Stimulated activated CD4-positive, alpha-beta T cell treated with anti-CD3 and anti-CD28 coated beads, Interleukin-2, amount 100 ng/mL, for 24 hours (primary cell): ENCODE measurements at regions not wholly inside any gene's neighbourhood (a gene's known extent, or its start where the extent isn't known, plus 50 kb on each side); places are given as distances from the start of the nearest gene placed in this dataset.

Experiments used
- DNase-seq, 2 donors: peaks; one replicate each; pipeline ENCODE4 v3.0.0-alpha.2; 2020

GRCh38 chr4:18931643-18932377 is 910.3 kb upstream of the LCORL start:
- DNase-seq: no peak

GRCh38 chr4:18930487-18930886 is 908.9 kb upstream of the LCORL start:
- DNase-seq: no peak

GRCh38 chr4:18923496-18924161 is 902.1 kb upstream of the LCORL start:
- no peak for DNase-seq

- no peak for DNase-seq
These were observed 896.1 kb upstream of the LCORL start for GRCh38 chr4:18917689-18918088.

- no peak for DNase-seq
These were observed 892.6 kb upstream of the LCORL start for GRCh38 chr4:18914182-18914581.

DNA sequence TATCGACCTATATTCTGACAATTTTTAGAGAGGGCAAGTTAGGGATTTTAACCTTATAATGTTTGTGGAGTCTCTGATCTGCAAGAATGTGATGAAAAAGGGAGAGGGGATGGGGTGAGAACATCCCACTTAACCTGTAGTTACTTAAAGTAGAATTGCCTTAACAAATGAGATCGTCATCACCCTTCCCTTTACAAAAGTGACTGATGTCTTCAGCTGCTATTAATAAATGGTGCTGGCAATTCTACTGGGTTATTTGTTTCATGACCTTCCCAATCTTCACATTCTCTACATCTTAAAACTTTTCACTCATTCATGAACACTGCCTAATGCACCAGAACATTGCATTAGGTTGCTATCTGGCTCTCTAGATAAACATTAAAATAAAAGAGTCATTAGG is 873.4 kb upstream of the LCORL start:
- no peak for DNase-seq

DNA sequence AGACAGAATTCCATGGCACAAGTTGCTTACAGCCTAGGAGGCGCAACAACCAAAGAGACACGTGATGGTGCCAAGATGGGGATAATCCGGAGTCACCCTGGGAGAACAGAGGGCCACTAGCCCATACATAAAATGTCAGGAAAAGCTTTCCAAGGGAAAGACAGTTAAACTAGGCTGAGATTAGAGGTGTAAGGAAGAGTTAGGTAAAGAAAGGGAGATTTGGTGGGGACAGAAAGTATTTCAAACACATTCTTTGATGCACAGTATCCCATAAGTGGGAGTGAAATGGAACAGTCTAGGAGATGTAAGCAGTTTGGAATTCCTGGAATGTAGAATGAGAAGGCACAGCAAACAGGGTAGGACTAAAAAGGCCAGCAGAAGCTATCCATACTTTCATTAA is 860.9 kb upstream of the LCORL start:
- DNase-seq: no peak

GRCh38 chr4:18881556-18881955 is 860.0 kb upstream of the LCORL start:
- no peak for DNase-seq

DNA sequence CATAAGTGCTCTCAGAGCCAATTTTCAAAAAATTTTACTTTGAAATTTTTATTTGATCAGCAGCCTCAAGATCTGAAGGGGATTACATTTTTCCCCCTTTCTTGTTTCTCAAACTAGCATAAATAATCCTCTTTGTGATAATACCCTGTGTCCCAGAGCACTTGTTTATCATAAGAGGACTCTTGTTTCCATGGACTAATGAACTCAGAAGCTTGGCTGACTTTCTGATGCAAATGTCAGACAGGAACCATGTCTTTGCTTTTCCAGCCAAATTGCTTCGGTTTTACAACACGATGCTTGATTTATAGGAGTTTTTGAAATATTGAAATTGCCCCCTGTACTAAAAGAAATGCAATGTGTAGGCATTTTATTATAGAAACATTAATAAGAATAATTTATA is 859.3 kb upstream of the LCORL start:
- no peak for DNase-seq

GRCh38 chr4:18878561-18878960 is 857.0 kb upstream of the LCORL start:
- no peak for DNase-seq

- no peak for DNase-seq
These were observed 847.6 kb upstream of the LCORL start for GRCh38 chr4:18869166-18869565.

DNA sequence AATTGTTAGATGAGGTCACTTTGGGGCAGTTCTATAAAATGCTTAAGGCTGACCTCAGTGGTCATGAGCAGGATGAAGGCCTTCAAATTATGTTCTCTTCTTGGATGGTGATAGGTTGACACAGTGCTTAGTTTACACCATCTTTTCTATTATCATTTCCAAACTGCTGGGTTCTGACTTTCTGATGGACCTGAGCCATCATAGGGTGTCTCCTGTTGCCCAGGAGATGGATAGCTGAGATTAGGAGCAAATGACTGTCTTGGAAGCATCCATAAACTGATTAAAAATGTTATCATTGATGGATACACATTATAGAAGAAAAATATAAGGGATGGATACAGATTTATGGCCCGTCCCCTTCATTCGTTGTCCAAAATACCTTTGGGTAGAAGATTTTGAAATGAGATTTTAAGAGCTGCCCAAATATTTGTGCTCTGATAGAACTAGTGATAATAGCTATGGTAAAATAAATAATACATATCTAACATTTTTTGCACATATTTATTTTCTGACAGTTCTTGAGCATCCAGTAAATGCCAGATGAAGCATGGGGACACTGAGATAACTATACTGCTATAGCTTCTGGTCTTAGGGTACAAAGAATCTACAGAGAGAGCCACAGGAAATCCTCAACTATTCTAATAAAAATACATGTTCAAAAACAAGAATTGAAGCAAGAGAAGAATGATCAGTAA is 839.4 kb upstream of the LCORL start:
- no peak for DNase-seq

- no peak for DNase-seq
These were observed 837.9 kb upstream of the LCORL start for GRCh38 chr4:18859468-18859867.

DNA sequence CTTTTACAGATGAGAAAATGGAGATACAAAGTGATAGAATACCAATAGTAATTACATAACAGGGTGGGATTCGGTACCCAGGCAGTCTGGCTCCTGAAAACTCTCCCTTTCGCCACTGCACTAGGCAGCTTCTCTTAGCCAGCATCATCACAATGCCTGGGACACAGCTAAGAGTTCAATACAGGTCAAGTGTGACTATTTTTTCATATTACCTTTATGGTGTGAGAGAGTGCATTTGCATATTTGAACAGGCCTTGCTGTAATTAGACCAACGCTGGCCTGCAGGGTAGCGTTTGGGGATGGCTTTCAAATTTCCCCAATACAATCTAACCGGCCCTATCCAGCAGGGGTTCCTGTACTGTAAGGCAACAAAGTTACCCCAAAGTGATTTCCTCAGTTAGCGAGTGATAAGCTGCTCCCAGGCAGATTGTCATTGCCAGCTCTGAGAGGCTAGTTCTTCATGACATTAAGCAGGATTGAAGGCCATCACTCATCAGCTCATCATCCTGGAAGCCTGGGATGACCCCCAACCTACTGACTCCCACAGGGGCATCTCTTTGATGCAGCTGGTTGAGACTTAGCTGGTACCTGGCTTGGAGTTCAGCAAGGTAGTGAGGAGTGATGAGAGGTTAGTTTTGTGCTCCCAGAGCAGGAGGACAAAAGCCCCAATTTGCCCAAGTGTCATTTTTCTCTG is 836.8 kb upstream of the LCORL start:
- DNase-seq: no peak

- DNase-seq: no peak
These were observed 829.3 kb upstream of the LCORL start for GRCh38 chr4:18850867-18851266.

DNA sequence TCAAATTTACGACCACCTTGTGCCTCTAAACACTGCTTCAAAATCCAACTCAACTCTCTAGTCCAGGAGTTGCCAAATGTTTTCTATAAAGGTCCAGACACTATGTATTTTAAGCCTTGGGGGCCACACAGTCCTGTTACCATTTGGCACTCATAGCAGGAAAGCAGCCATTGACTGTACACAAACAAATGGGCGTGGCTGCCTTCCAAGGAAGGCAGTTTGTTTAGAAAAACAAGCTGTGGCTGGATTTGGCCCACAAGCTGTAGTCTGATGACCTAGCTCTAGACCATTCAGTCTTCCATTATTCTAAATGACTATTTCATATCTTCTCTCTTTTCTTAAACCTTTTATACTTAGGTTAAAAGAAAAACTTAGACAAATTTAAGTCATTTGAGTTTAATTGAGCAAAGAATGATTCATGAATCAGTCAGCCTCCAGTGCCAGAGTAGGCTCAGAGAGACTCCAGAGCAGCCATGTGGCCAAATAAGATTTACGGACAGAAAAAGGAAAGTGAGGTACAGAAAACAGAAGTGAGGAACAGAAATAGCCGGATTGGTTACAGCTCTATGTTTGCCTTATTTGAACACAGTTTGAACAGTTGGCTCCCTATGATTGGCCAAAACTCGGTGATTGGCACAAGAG is 825.8 kb upstream of the LCORL start:
- DNase-seq: no peak

DNA sequence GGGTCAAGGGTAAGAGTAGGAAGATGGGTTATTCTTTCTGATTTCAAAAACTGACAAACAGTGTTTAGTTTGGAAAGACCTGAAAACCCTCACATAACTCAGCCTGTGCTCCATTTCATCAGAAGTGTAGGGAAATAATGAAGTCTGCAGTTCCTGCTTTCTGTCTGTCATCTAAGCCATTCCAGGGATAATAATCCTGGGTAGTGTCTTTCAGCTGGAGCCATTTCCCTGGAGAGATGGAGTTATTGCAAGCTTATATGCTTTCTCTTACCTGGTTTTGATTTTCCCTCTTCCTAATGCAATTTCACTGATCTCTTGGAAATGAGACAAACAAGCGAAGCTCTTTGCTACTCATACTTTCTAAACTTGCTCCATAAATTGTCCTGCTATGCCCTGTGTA is 824.8 kb upstream of the LCORL start:
- DNase-seq: no peak

DNA sequence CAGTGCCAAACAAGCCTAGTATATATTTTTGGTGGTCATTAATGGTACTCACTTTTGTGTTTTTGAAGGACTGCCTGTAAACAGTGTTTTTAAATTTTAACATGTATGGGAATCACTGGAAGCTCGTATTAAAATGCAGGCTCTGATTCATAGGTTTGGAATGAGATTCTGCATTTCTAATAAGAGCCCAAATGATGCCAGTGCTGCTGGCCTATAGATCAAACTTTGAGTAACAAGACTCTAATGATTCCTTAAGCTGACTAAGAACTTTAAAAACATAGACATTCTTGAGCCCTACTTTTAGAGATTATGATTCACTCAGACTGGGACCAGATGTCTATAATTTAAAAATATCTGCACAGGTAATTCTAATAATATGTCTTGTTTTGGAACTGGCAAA is 823.2 kb upstream of the LCORL start:
- DNase-seq: no peak

DNA sequence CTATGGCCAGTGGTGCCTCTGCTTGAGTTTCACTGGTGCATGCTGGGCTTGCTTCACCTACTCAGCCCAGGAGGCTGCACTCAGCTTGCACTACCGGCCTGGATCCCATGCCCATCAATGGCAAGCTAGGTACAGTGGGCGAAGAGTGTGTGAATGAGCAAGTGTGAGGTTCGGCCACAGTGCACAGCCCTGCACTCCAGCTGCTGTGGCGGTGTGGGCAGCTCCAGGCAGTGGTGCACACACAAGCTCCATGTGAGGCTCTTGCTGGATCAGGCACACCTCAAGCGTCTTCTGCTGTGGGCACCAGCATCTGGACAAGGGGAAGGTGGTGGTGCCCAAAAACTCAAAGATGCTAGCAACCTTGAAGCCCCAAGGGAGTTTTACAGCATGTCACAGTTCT is 820.9 kb upstream of the LCORL start:
- no peak for DNase-seq

DNA sequence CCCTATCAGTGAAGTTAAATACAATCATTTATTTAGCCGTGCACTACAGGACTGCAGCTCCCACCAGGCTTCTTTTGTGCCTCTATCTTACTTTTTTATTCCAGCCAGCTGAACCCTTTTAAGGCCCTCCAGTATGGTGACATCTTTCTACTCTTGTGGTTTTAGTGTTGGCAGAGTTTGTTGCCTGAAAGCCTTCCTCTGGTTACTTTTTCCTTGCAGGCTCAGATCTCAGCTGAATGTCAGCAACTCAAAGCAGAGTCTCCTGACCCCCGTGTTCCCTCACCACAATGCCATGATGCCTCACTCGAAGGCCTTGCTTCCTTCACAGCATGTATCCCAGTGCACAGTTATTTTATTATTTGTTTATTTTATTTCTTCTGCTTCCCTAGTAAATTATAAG is 818.9 kb upstream of the LCORL start:
- no peak for DNase-seq

DNA sequence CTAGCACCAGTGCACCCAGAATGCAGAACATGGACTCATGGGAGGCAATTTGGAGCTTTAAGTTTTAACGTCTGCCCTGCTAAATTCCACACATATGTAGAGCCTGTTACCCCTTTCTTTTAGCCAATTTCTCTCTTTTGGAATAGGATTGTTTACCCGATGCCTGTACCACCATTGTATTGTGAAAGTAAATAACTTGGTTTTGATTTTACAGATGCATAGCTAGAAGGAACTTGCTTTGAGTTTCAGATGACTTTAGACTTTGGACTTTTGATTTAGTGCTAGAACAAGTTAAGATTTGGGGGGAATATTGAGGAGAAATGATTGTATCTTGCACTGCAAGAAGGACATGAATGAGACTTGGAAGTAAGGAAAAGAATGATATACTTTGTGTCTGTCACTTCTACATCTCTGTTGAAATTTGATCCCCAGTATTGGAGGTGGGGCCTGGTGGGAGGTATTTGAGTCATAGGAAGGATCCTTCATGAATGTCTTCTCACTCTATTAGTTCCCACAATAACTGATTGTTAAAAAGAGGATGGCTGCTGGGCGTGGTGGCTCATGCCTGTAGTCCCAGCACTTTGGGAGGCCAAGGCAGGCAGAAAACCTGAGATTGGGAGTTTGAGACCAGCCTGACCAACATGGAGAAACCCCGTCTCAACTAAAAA is 794.8 kb upstream of the LCORL start:
- DNase-seq: no peak

DNA sequence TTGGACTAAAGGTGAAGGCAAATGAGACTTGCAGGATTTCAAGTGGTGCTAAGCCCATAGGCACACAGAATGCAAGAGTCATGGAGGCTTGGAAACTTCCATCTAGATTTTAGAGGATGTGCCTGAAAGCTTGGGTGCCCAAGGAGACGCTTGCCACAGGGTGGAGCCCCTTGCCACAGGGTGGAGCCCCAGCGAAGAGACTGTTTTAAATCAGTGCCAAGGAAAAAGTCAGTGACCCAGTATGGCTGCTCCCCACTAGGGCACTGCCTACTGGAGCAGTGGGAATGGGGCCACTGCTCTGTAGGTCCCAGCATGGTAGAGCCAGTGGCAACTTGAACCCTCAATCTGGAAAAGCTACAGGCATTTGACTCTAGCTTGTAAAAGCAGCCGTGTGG is 794.2 kb upstream of the LCORL start:
- no peak for DNase-seq
